HG02973 (cell line): ENCODE measurements at regions not wholly inside any gene's neighbourhood (a gene's known extent, or its start where the extent isn't known, plus 50 kb on each side); places are given as distances from the start of the nearest gene placed in this dataset.

ENCODE experiments used
- ATAC-seq: cut with Tn5 transposase; IDR thresholded peaks from one replicate; pipeline ENCODE4 v1.9.1; 2021; ENCODE audit warnings: moderate library complexity; ENCODE audit not compliant: unreplicated experiment

GRCh38 chr10:61548364-61548763, 95.2 kb upstream of the TMEM26 start:
- ATAC-seq, result no peak

GRCh38 chr10:61547297-61547696, 94.1 kb upstream of the TMEM26 start:
- ATAC-seq, result no peak

- ATAC-seq, result no peak
Measured at GRCh38 chr10:61545170-61545569, 92.0 kb upstream of the TMEM26 start.

GRCh38 chr10:61543831-61544230, 90.7 kb upstream of the TMEM26 start:
- no peak for ATAC-seq

- ATAC-seq, result no peak
Measured at GRCh38 chr10:61542596-61542995, 89.4 kb upstream of the TMEM26 start.

GRCh38 chr10:61541960-61542359, 88.8 kb upstream of the TMEM26 start:
- peak; percentile 59 for ATAC-seq

GRCh38 chr10:61539876-61540275, 86.7 kb upstream of the TMEM26 start:
- no peak for ATAC-seq

- no peak for ATAC-seq
Measured at GRCh38 chr10:61529208-61529607, 76.0 kb upstream of the TMEM26 start.

- no peak for ATAC-seq
Measured at GRCh38 chr10:61503051-61503450, 49.9 kb upstream of the TMEM26 start.
